SK-N-MC (cell line): ENCODE measurements at regions not wholly inside any gene's neighbourhood (a gene's known extent, or its start where the extent isn't known, plus 50 kb on each side); places are given as distances from the start of the nearest gene placed in this dataset.

Source experiments
- DNase-seq: peaks from one replicate; pipeline ENCODE4 v3.0.0-alpha.2; 2011; ENCODE audit warnings: low read depth, low spot score
- H3K27ac ChIP-seq: fragments of 200-600 bp; sonication (generic); 2 replicates; pipeline ENCODE4 v1.5.1; 2016; ENCODE audit warnings: mixed run types
- H3K36me3 ChIP-seq: fragments of 200-600 bp; sonication (generic); 2 replicates; pipeline ENCODE4 v1.6.1; 2017; ENCODE audit warnings: antibody characterized with exemption, low read length, mixed read lengths; ENCODE audit not compliant: insufficient read depth
- H3K4me3 ChIP-seq: fragments of 200-600 bp; sonication (generic); 2 replicates; pipeline ENCODE4 v1.5.1; 2016
- H3K9ac ChIP-seq: fragments of 200-600 bp; sonication (generic); 2 replicates; pipeline ENCODE4 v1.8.0; 2017; ENCODE audit warnings: mixed run types, mixed read lengths; ENCODE audit not compliant: insufficient read length
- H3K9me3 ChIP-seq: fragments of 200-600 bp; sonication (generic); 2 replicates; pipeline ENCODE4 v1.6.1; 2017; ENCODE audit warnings: low read depth, mild to moderate bottlenecking, antibody characterized with exemption, low read length, moderate library complexity, mixed read lengths
- EZH2 ChIP-seq: fragments of 200-600 bp; sonication (generic); IDR thresholded peaks from one replicate; pipeline ENCODE4 v1.6.1; 2017; ENCODE audit warnings: antibody characterized with exemption
- FOXP2 ChIP-seq: optimal IDR thresholded peaks from 2 replicates; pipeline ENCODE3; 2011; ENCODE audit warnings: mild to moderate bottlenecking, moderate library complexity; ENCODE audit not compliant: insufficient read depth; ENCODE audit errors: extremely low read length, control extremely low read depth
- POLR2AphosphoS5 ChIP-seq: IDR thresholded peaks from 2 replicates; pipeline ENCODE4 v1.6.1; 2012; ENCODE audit warnings: mild to moderate bottlenecking, low read depth, low read length, borderline replicate concordance

GRCh38 chr5:96340357-96340756 is 92.7 kb downstream of the PCSK1 start:
- no peaks in the 10 kb centered on the region for H3K36me3 ChIP-seq
- no peak for DNase-seq
- H3K9ac ChIP-seq, result no peak overlapping the region
- TF ChIP-seq FOXP2, result no peak
- no peak overlapping the region for H3K27ac ChIP-seq
- H3K9me3 ChIP-seq, result no peaks in the 10 kb centered on the region
- no peak overlapping the region for H3K4me3 ChIP-seq

GRCh38 chr5:96339862-96340261 is 93.2 kb downstream of the PCSK1 start:
- no peak overlapping the region for H3K9ac ChIP-seq

GRCh38 chr5:96338624-96339415 is 94.2 kb downstream of the PCSK1 start:
- H3K27ac ChIP-seq, result no peak overlapping the region
- no peak for DNase-seq
- no peak overlapping the region for H3K4me3 ChIP-seq
- no peaks in the 10 kb centered on the region for H3K9me3 ChIP-seq
- TF ChIP-seq FOXP2 (no peak), EZH2 (no peak), POLR2AphosphoS5 (no peak)
- H3K36me3 ChIP-seq, result no peaks in the 10 kb centered on the region
- no peak overlapping the region for H3K9ac ChIP-seq

More at GRCh38 chr5:96339862-96340261, 93.2 kb downstream of the PCSK1 start:
- no peaks in the 10 kb centered on the region for H3K9me3 ChIP-seq
- H3K36me3 ChIP-seq, result no peaks in the 10 kb centered on the region
- no peak overlapping the region for H3K4me3 ChIP-seq
- TF ChIP-seq EZH2 (no peak), FOXP2 (no peak), POLR2AphosphoS5 (no peak)
- no peak for DNase-seq
- H3K27ac ChIP-seq, result no peak overlapping the region

DNA sequence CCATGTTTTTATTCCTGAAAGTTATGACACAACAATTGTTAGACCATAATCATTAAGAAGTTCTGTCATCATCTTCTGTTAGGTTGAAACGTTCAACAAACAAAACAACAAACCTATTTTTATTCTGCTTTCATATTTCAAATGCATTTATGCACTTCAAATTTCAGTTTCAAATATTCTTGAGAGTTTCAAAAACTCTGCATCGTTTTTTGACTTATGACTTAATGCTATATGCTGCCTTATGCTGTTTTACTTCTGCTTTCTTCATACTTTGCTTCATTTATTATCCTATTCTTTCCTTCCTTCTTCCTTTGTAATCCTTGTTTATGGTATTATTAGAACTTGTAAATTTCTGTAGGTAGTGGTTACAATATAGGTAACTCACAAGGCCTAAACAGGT is 95.0 kb downstream of the PCSK1 start:
- no peak overlapping the region for H3K27ac ChIP-seq

DNA sequence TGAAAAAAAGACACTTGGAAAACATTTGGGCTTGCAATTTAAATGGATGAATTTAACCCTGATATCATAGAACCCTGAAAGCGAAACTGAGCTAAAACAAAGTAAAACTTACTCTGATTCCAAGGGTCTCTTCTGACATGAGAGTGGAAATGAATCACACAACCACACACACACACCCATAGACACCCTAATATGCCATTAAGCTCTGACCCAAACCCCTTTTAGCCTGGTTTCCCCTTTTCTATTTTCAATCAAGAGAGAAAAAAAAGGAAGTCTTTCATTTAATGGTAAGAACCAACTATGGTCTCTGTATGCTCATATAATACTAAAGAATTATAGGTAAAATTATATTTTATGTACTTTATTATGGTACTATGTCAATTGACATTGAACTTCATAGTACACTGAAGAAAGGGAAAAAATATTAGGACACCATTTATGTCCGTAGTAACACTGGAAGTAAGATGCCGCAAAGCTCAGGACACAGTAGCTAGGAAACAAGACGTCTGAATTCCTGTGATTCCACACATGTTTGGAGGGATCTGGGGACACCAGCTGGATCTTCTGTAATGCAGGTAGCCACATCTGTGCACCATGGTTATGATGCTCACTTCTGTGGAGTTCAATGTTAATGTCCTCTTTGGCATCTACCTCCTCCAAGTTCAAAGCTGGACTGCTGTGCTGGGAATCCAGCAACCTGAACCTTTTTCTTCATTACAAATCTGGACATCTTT is 95.8 kb downstream of the PCSK1 start:
- no peaks in the 10 kb centered on the region for H3K36me3 ChIP-seq
- no peak for TF ChIP-seq POLR2AphosphoS5
- TF ChIP-seq EZH2, result no peak
- no peak for TF ChIP-seq FOXP2
- no peak overlapping the region for H3K4me3 ChIP-seq
- no peak overlapping the region for H3K27ac ChIP-seq
- H3K9me3 ChIP-seq, result no peaks in the 10 kb centered on the region
- H3K9ac ChIP-seq, result no peak overlapping the region
- no peak for DNase-seq

More for the DNA sequence above, 95.0 kb downstream of the PCSK1 start:
- no peaks in the 10 kb centered on the region for H3K9me3 ChIP-seq
- no peak overlapping the region for H3K4me3 ChIP-seq
- H3K36me3 ChIP-seq, result no peaks in the 10 kb centered on the region
- TF ChIP-seq EZH2 (no peak), POLR2AphosphoS5 (no peak), FOXP2 (no peak)
- H3K9ac ChIP-seq, result no peak overlapping the region
- no peak for DNase-seq

DNA sequence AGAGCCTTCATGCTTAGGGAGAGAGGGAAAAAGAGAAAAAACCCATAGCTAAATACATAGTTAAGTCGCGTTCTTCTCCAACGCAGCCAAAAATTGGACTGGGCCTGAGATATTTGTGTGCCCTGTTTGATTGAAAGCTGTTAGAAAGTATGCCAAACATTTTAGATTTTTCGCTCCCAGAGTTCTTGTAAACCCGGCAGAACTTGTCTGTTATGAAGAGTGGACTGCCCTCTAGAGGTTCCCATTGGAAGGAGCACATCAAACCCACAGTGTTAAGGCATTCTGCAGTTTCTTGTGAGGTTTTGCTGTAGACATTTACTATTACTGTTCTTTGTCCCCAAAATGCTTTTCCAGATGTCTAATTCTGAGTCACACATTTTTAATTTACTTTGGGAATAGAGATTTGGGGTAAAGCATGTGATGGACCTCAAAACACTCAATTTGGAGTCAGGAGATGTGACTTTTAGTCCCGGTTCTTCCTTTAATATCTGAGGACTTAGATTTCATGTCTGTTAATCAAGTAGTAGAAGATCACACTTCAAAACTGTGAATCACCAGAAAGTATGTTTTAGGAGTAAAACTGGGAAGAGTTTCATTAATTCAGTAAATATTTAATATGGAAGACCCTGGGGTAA is 96.6 kb downstream of the PCSK1 start:
- Histone ChIP-seq H3K9ac (no peak overlapping the region), H3K36me3 (no peaks in the 10 kb centered on the region), H3K27ac (no peak overlapping the region), H3K4me3 (no peak overlapping the region), H3K9me3 (no peaks in the 10 kb centered on the region)
- no peak for TF ChIP-seq EZH2
- TF ChIP-seq FOXP2, result no peak
- no peak for TF ChIP-seq POLR2AphosphoS5
- peak; percentile 51 for DNase-seq

DNA sequence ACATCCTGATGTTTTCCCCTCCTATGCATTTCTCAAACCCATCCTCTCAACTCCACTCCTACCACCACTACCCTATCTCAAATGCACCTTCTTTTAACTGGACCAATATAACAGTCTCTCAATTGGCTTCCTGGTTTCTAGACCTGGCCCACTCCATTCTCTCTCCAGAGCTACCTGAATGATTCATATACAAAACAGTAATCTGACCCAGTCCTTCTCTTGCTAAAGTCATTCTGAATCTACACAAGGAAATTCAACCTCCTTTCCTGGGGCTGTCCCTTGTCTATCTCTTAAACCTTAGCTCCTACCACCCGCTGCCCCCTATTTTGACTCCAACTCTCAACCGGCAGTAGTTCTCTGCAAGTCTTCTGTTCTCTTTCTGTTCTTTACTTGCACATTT is 97.2 kb downstream of the PCSK1 start:
- Histone ChIP-seq H3K9me3 (no peaks in the 10 kb centered on the region), H3K36me3 (no peaks in the 10 kb centered on the region), H3K9ac (no peak overlapping the region), H3K4me3 (no peak overlapping the region), H3K27ac (no peak overlapping the region)
- TF ChIP-seq FOXP2 (no peak), POLR2AphosphoS5 (no peak), EZH2 (no peak)
- no peak for DNase-seq

GRCh38 chr5:96333391-96333790 is 99.7 kb downstream of the PCSK1 start:
- no peak overlapping the region for H3K9ac ChIP-seq
- TF ChIP-seq POLR2AphosphoS5, result no peak
- no peak for TF ChIP-seq FOXP2
- no peak for TF ChIP-seq EZH2
- H3K36me3 ChIP-seq, result no peaks in the 10 kb centered on the region
- no peak overlapping the region for H3K27ac ChIP-seq
- DNase-seq, result no peak
- H3K4me3 ChIP-seq, result no peak overlapping the region
- H3K9me3 ChIP-seq, result no peaks in the 10 kb centered on the region
